NCI-H524 (cell line): ENCODE measurements at regions not wholly inside any gene's neighbourhood (a gene's known extent, or its start where the extent isn't known, plus 50 kb on each side); places are given as distances from the start of the nearest gene placed in this dataset.
A peak's percentile ranks its signal among the peaks of the same experiment; 100 is the strongest.
"Not testable (repeated sequence)": the region's sequence is repeated elsewhere in the genome, so short reads cannot be mapped to it uniquely, and the experiment has no call there.

Source experiments
- DNase-seq, 2 experiments: peaks; one replicate each; lab custom pipeline; 2025; lab: John Stamatoyannopoulos, UW

DNA sequence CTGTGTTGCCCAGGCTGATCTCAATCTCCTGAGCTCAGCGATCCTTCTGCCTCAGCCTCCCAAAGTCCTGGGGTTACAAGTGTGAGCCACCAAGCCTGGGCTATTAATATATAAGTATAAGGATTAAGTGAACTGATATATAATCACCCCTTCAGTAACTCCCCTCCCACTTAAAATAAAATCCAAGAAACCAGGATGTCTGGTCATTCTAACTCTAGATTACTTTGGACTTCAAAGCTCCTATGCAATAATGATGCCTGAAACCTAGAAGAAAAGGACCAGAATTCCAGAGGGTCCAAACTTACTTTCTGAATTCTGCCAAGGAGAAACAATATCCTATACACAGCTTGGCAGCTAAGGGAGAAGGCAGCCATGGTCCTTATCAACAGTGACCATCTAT, 206.8 kb upstream of the ZNF217 start:
- no peak for DNase-seq

DNA sequence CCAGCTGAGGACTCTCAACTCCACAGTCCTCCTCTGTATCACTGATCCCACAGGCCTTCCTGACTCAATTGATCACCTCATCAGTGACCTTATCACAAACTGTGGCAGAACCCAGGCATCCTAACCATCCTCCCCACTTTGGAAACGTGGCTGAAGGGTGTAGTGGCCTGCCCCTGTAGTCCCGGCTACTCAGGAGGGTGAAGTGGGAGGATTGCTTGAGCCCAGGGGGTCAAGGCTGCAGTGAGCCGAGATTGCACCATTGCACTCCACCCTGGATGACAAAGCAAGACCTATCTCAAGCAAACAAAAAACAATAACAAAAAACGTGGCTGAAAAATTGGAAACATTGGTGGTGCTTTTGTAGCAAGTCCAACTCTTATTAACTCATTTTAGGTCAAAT, 203.4 kb upstream of the ZNF217 start:
- DNase-seq: no peak

DNA sequence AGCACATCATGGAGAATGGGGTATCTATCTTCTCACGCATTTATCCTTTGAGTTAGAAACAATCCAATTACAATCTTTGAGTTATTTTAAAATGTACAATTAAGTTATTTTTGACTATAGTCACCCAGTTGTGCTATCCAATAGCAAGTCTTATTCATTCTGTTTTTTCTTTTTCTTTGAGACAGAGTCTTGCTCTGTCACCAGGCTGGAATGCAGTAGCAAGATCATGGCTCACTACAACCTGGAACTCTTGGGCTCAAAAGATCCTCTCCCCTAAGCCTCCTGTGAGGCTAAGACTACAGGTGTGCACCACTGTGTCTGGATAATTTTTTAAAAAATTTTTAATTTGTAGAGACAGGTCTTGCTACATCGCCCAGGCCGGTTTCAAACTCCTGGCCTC, 201.5 kb upstream of the ZNF217 start:
- no peak for DNase-seq

DNA sequence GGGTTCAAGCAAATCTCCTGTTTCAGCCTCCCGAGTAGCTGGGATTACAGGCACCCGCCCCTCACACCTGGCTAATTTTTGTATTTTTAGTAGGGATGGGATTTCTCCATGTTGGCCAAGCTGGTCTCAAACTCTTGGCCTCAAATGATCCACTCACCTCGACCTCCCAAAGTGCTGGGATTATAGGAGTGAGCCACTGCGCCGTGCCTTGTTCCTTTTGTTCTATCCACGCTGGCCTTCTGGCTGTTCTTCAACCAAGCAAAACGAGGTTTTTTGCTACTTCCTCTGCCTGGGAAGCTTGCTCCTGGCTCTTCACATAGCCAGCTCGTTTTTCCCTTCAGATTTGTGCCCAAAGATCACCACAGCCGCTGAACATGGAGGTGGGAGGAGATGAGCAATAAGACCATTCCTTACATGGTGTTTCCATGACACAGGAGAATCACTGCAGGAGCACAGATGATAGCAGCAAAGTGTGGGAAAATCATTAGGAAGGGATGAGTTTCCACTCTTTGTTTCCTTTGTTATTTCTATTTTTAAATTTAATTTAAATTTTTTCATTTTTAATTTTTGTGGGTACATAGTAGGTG, 201.0 kb upstream of the ZNF217 start:
- no peak for DNase-seq

DNA sequence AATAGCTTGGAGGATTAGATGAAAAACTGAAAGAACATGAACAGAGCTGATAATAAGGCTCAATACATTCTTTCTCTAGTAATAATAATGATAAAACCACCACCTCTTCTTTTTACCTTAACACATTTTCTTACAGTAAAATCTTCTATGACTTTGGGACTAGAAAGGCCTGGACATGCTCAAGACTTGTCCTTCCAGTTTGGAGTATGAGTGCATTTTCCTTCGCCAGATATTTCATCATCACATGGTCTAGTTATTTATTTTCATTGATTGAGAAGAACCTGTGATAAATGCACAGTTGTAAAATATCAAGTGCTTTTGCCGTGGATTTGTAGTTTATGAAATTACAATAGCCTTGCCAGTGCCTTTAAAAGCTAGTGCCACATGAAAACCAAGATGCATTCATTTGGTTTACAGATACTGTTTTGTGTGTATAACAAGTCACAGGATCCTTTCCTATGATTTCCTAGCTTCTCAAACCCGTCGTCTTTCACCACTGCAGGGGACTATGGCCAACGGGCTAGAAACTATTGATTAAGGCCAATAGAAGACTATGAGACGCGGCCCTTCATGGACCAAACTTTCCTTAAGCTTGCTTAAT, 200.2 kb upstream of the ZNF217 start:
- DNase-seq: no peak

DNA sequence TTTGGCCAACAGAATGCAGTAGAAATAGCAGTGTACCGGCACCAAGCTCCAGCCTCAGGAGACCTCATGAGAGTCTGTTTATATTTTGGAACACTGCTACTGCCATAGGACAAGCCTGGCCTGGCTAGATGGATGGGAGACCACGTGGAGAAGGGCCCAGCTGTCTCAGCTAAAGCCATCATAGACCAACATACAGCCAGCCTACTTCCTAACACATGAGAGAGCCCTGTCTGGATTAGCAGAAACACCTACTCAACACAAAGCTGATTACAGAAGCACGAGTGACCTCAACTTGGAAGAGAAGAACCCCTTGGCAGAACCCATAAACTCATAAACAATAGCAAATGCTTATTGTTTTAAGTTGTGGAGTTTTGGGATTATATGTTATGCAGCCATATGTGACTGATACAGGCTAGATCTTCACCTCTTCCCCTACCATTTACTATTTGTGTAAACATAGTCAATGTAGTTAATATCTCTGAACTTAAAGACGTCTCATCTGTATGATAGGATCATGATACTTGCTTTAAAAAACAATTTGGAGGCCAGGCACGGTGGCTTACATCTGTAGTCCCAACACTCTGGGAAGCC, 199.4 kb upstream of the ZNF217 start:
- DNase-seq: peak in 1 of 2 experiments; percentile 5

DNA sequence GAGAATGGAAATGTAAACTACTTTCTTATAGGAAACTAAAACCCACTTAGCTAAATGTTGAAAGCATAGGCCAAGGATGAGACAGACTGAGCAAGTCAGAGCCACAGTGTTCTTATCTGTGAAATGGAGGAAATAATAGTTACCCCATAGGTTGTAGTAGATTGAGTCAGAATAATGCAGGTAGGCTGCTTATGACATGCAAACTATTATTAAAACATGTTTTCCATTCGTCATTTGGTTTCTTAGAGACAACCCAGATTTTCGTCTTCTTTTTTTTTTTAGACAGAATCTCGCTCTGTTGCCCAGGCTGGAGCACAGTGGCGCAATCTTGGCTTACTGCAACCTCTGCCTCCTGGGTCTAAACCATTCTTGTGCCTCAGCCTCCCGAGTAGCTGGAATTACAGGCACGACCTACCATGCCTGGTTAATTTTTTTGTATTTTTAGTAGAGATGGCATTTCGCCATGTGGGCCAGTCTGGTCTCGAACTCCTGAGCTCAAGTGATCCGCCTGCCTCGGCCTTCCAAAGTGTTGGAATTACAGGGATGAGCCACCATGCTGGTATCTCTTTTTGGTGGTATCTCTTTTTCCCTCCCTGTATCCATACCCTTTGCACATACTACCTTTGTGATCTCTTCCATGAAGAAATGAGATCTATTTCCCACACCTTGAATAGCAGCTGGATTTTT, 196.5 kb upstream of the ZNF217 start:
- DNase-seq: no peak

DNA sequence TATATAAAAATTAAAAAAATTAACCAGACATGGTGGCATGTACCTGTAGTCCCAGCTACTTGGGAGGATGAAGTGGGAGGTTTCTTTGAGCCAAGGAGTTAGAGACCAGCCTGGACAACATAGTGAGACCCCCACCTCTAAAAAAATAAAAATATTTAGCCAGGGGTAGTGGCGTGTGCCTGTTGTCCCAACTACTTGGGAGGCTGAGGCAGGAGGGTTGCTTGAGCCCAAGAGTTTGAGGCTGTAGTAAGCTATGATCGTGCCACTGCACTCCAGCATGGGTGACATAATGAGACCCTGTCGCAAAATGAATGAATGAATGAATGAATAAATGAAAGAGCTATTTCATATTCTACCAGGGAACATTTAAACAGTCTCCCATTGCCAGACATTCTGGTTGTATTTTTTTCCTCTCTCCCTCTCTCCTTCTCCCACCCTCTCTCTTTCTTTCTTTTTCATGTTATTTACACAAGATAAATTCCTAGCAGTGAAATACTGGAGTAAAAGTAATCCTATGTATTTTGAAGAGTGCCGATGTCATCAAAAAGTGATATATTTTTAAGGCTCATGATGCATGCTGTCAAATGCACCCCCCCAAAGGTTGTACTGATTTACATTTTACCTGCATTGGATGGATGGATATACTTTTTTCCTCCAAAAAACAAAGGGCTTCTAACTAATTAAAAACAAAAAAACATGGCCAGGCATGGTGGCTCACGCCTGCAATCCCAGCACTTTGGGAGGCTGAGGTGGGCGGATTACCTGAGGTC, 194.8 kb upstream of the ZNF217 start:
- DNase-seq: no peak

DNA sequence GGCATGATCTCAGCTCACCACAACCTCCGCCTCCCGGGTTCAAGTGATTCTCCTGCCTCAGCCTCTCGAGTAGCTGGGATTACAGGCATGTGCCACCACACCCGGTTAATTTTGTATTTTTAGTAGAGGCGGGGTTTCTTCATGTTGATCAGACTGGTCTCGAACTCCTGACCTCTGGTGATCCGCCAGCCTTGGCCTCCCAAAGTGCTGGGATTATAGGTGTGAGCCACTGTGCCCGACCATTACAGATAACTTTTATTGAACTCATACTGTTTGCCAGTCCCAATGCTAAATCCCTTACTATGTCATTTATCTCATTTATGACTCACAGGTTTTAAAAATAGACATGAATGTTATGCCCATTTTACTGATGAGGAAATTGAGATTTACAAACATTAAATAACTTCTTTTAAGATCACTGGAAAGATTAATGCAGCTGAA, 193.9 kb upstream of the ZNF217 start:
- not testable (repeated sequence) for DNase-seq

DNA sequence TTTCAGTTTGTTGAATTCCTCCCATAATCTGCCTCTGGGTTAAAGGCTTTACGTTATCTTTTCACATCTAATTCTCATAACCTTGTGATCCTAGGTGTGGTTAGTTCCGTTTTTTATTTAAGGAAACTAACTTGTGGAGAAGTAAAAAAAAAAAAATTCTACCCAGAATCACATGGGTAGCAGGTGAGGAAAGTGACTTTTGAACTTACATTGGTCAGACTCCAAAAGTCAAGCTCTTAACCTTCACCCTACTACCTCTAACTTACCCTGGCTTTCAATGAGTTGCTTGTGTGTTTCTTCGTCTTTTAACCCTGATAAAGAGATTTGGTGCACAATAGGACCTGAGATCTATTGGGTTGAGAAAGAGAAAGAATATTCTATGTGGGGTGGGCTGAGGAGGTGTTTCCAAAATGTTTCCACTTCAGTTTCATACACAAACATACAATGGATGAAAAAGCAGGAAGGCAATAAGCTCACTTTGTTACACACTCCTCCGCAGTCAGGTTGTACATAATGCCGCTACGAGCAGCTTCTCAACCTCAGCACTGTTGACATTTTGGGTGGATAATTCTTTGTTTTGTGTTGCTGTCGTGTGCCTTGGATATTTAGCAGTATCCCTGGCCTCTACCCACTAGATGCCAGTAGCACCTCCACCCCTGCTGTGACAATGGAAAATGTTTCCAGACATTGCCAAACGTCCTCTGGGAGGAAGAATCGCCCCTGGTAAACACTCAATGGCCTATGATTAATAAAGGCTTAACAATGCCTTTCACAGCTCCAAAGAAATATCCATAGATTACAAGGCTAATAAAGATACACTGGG, 193.0 kb upstream of the ZNF217 start:
- no peak for DNase-seq

DNA sequence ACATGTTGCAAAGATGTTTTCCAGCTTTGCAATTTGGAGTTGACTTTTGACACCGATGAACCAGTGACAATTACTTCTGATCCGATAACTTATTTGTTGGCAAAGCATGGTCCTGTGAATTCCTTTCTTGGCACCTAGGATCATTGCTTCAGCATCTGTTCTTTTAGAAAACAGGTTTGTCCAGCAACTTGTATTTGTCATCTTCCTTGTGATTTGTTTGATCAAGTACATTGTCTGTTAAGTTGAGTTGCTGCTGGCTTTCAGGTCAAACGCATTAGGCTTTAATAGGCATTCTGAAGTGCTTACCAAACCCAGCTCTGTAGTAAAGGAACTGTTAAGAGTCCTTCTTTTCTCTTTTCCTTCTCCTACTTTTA, 192.4 kb upstream of the ZNF217 start:
- no peak for DNase-seq

DNA sequence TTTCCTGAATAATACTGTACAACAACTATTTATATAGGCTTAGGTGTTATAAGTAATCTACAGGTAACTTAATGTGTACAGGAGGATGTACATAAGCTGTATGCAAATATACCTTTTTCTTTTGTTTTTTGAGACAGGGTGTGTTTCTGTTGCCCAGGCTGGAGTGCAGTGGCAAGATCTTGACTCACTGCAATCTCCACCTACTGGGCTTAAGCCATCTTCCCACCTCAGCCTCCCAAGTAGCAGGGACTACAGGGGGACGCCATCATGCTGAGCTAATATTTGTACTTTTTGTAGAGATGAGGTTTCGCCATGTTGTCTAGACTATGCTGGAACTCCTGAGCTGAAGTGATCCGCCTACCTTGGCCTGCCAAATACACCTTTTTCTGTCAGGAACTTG, 191.7 kb upstream of the ZNF217 start:
- no peak for DNase-seq

DNA sequence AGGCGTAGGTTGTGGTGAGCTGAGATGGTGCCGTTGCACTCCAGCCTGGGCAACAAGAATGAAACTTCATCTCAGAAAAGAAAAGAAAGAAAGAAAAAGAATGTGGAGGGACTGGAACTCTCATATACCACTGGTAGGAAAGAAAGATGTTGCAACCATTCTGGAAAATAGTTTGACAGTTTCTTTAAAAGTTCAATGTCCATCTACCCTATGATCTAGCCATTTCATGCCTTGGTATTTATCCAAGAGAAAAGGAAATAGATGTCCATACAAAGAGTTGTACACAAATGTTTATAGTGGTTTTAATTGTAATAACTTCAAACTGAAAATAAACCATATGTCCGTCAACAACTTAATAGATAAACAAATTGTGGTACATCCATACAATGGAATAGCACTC, 190.1 kb upstream of the ZNF217 start:
- no peak for DNase-seq

DNA sequence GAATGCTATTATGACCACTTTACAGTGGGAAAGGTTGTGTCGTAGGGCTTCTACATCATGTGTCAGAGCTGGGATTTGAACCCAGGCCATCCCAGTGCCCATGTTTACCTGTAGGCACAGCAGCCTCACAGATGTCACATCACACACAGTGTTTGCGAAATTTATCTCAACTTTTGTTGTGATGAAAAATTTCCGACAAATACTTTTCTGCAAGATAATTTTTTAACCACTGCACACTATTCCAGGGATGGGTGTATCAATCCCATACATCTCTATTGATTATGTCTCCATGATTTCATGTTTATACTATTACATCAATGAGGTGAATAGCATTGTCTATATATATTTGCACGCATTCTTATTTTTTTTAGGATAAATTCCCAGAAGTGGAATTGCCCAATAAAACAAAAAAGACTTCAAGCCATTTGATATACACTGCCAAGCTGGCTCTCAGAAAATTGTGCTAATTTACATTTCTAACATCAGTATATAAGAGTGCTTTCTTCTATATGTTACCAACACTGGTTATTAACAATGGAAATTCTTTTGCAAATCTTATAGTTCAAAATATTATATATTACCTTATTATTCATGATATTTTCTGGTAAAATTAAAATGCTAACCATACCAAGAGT, 189.1 kb upstream of the ZNF217 start:
- no peak for DNase-seq

DNA sequence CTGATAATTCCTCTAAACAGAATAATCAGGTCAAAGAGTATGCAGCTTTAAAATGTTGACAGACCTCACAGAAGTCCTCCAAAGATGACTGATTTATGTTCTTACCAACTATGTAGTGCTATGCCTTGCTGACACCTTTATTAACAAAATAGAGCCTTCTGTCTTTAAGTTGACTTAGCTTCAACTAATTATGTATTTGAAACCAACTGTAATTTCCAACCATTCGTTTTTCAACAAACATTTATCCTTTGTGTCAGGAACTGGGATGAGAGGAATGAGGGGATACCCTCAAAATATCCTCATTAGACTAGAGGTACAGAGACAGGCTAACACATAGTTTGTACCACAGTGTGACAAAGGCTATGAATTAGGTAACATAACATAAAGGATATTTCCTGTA, 186.2 kb upstream of the ZNF217 start:
- no peak for DNase-seq

DNA sequence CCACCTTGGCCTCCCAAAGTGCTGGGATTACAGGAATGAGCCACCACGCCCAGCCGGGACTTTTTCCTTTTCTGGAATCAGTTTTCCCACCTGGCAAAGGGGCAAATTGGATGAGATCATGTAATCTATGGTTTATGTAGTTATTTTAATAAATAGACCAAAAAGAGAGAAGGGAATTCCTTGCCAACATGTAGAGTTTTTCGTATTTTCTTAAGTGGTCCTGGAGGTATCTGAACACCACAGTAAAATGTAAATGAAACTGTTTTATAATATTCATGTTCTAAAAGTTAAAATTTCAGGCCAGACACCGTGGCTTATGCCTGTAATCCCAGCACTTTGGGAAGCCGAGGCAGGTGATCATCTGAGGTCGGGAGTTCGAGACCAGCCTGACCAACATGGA, 185.1 kb upstream of the ZNF217 start:
- no peak for DNase-seq

DNA sequence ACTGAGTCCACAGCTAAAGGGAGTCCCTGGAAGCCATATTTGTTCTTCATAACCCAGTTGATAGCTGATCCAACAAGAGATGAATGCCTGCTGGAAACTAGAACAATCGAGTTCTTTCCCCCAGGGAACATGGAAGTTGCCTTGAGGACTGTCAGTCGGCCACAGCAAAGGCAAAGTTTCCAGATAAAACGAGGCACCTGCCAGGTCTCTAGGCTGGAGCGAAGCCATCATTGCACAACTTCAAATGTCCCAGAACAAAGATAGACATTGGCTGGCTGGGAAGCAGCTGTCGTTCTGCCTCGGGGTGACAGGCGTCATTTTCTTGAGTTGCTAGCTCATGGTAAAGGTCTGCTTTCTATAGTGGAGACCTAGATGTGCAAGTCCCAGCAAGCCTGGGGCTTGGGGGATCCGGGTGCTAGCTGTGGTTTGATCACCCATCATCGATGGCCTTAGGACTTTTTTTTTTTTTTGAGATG, 184.4 kb upstream of the ZNF217 start:
- DNase-seq: no peak

DNA sequence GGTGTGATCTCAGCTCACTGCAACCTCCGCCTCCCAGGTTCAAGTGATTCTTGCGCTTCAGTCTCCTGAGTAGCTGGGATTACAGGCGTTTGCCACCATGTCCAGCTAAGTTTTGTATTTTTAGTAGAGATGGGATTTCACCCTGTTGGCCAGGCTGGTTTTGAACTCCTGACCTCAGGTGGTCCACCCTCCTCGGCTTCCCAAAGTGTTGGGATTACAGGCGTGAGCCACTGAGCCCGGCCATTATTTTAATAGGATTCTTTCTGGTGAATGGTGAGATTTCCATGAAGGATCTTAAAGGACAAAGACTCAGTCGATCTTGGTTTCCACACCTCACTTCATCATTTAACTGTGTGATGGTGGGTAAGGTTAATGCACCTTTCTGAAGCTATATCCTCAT, 183.8 kb upstream of the ZNF217 start:
- not testable (repeated sequence) for DNase-seq

DNA sequence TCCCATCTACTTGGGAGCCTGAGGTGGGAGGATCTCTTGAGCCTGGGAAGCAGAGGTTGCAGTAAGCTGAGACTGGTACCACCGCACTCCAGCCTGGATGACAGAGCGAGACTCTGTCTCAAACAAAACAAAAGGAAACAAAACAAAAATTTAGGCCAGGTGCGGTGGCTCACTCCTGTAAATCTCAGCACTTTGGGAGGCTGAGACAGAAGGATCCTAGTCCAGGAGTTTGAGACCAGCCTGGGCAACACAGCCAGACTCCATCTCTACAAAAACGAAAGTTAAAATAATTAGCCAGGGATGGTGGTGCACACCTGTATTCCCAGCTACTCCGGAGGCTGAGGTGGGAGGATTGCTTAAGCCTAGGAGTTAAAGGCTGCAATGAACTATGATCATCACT, 183.2 kb upstream of the ZNF217 start:
- DNase-seq: no peak

DNA sequence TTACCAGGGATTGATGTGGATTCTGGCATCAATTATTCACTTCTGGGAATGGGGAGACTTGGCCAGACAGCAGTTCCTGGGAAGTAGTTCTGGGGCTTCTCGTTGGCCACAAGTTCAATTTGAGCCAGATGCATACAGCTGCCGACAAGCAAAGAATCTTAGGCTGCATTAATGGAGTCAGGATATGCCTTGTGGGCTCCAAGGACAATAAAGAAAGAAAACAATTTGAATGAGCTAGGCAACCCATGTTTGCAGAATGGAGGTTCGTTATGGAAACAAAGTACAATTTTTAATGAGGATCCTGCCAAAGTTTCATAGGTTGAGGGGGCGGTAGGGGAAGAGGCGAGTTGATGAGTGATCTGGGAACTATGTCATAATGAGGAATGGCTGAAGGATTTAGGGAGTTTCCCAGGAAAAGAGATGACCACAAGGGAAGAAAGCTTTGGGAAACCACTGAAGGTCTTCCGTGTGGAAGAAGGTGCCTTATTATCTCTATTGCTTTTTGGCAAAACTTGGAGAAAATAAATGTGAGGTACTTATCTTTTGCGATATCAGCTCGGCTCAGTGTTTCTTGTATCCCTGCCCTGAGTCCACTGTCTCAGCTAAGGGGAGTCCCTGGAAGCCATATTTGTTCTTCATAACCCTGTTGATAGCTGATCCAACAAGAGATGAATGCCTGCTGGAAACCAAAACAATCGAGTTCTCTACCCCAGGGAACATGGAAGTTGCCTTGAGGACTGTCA, 181.0 kb upstream of the ZNF217 start:
- DNase-seq: no peak
